Breast epithelium (tissue), 3 donors: ENCODE measurements at regions not wholly inside any gene's neighbourhood (a gene's known extent, or its start where the extent isn't known, plus 50 kb on each side); places are given as distances from the start of the nearest gene placed in this dataset.

Source experiments
- CTCF ChIP-seq, 3 donors: fragments of 450-650 bp; IDR thresholded peaks; one replicate each; pipeline ENCODE4 v1.5.1; 2016 to 2017; ENCODE audit warnings: antibody characterized with exemption in 3 of 3, mild to moderate bottlenecking in 3 of 3, moderate library complexity in 3 of 3
- POLR2A ChIP-seq: fragments of 450-650 bp; IDR thresholded peaks from one replicate; pipeline ENCODE4 v1.6.1; 2016; ENCODE audit warnings: antibody characterized with exemption, mild to moderate bottlenecking, moderate library complexity
- POLR2AphosphoS5 ChIP-seq, 3 donors: sonication (generic); formaldehyde crosslinking; IDR thresholded peaks; one replicate each; pipeline ENCODE4 v1.6.1; 2017; ENCODE audit warnings: antibody characterized with exemption in 3 of 3

- no peak for TF ChIP-seq CTCF (IDR thresholded peaks at IDR 0.05)
- no peak for TF ChIP-seq POLR2A
- TF ChIP-seq POLR2AphosphoS5 (IDR thresholded peaks at IDR 0.05): no peak
Observed at GRCh38 chr10:60570272-60570865, 180.7 kb upstream of the ANK3 start.
